GM12878 (cell line): ENCODE measurements at regions not wholly inside any gene's neighbourhood (a gene's known extent, or its start where the extent isn't known, plus 50 kb on each side); places are given as distances from the start of the nearest gene placed in this dataset.

Experiments
- ATAC-seq: fragments of 200-7000 bp; cut with Tn5 transposase; 3 replicates; pipeline ENCODE4 v1.9.1; 2020; ENCODE audit warnings: mild to moderate bottlenecking, moderate library complexity
- BruUV-seq: library from RNA; stranded (reverse); fragments of 400-500 nt; replicated peaks from 2 replicates; lab custom pipeline; 2021; lab: Mats Ljungman, UMichigan
- CTCF ChIA-PET: fragments of 300-600 bp; sonication (Branson Sonifier 250); formaldehyde crosslinking; extraction: SDS; loops from one replicate; lab custom pipeline; 2021; ENCODE audit warnings: inconsistent platforms; lab: Yijun Ruan, JAX
- POLR2A ChIA-PET: fragments of 350-600 bp; formaldehyde crosslinking; extraction: SDS; loops from one replicate; lab custom pipeline; 2021; ENCODE audit warnings: inconsistent platforms; lab: Charles Lee
- RAD21 ChIA-PET: fragments of 300-600 bp; sonication (Branson Sonifier 250); formaldehyde crosslinking; loops from one replicate; lab custom pipeline; 2023; ENCODE audit warnings: antibody characterized with exemption; ENCODE audit not compliant: unreplicated experiment; lab: Charles Lee
- SMC1A ChIA-PET: fragments of 300-600 bp; sonication (Branson Sonifier 250); formaldehyde crosslinking; loops from one replicate; lab custom pipeline; 2023; ENCODE audit not compliant: unreplicated experiment, uncharacterized antibody; lab: Charles Lee
- DNase-seq: peaks from one replicate; pipeline ENCODE4 v3.0.0-alpha.2; 2011; ENCODE audit warnings: low read depth, low spot score
- FAIRE-seq: peaks from 3 replicates; lab custom pipeline; 2011; peaks lifted over from hg19 to GRCh38; lab: Jason Lieb, UNC
- H2AFZ ChIP-seq: 2 replicates; pipeline ENCODE4 v1.6.0; 2011; ENCODE audit warnings: low read depth, low read length, control low read depth; ENCODE audit not compliant: control insufficient read depth
- H3K27ac ChIP-seq: 2 replicates; pipeline ENCODE4 v1.5.1; 2011; ENCODE audit warnings: control low read depth; ENCODE audit not compliant: control insufficient read depth, insufficient read depth
- H3K27me3 ChIP-seq, 2 experiments: replicated peaks in 1 of 2; 2 replicates each; pipeline versions ENCODE4 v1.6.0 to v1.6.1; 2011; ENCODE audit warnings: low read length in 1 of 2; ENCODE audit not compliant: control insufficient read depth in 2 of 2, insufficient read depth in 2 of 2
- H3K36me3 ChIP-seq, 2 experiments: 2 replicates each; pipeline ENCODE4 v1.5.1; 2011; ENCODE audit warnings: low read length in 1 of 2; ENCODE audit not compliant: control insufficient read depth in 2 of 2, insufficient read depth in 2 of 2
- H3K4me1 ChIP-seq: 2 replicates; pipeline ENCODE4 v1.6.1; 2011; ENCODE audit warnings: mild to moderate bottlenecking, low read length, moderate library complexity, mixed read lengths; ENCODE audit not compliant: control insufficient read depth, insufficient read depth
- H3K4me2 ChIP-seq: 2 replicates; pipeline ENCODE4 v1.6.0; 2011; ENCODE audit warnings: control low read depth; ENCODE audit not compliant: control insufficient read depth, insufficient read depth
- H3K4me3 ChIP-seq: fragments of 200-600 bp; sonication (generic); 2 replicates; pipeline ENCODE4 v1.5.1; 2016
- H3K79me2 ChIP-seq: 2 replicates; pipeline ENCODE4 v1.6.0; 2011; ENCODE audit warnings: low read length; ENCODE audit not compliant: control insufficient read depth, insufficient read depth
- H3K9ac ChIP-seq: 2 replicates; pipeline ENCODE4 v1.8.0; 2011; ENCODE audit warnings: low read length, control low read depth, mixed read lengths; ENCODE audit not compliant: control insufficient read depth, insufficient read depth
- H3K9me3 ChIP-seq: replicated peaks from 3 replicates; pipeline ENCODE4 v1.5.1; 2011; ENCODE audit warnings: mild to moderate bottlenecking, low read length; ENCODE audit not compliant: control insufficient read depth, insufficient read depth
- H4K20me1 ChIP-seq: 2 replicates; pipeline ENCODE4 v1.6.0; 2011; ENCODE audit not compliant: control insufficient read depth, insufficient read depth
- CBX3 ChIP-seq: fragments of 200-600 bp; sonication (generic); IDR thresholded peaks from 2 replicates; pipeline ENCODE4 v1.6.1; 2016; ENCODE audit warnings: low read depth, borderline replicate concordance
- CHD4 ChIP-seq: fragments of 200-600 bp; sonication (generic); IDR thresholded peaks from 2 replicates; pipeline ENCODE4 v1.6.1; 2016; ENCODE audit warnings: mild to moderate bottlenecking
- CREB1 ChIP-seq: IDR thresholded peaks from 2 replicates; pipeline ENCODE4 v1.6.1; 2012; ENCODE audit warnings: low read depth, mild to moderate bottlenecking, inconsistent platforms
- CREM ChIP-seq: IDR thresholded peaks from 2 replicates; pipeline ENCODE4 v1.6.1; 2014; ENCODE audit warnings: antibody characterized with exemption, low read depth
- MTA2 ChIP-seq: fragments of 450-650 bp; IDR thresholded peaks from 2 replicates; pipeline ENCODE4 v1.6.1; 2016; ENCODE audit warnings: low read depth, mild to moderate bottlenecking, moderate library complexity
- NBN ChIP-seq: fragments of 450-650 bp; IDR thresholded peaks from 2 replicates; pipeline ENCODE4 v1.6.1; 2016
- NFXL1 ChIP-seq: fragments of 450-650 bp; IDR thresholded peaks from 2 replicates; pipeline ENCODE4 v1.6.1; 2017; ENCODE audit warnings: antibody characterized with exemption, mild to moderate bottlenecking, borderline replicate concordance
- NFYA ChIP-seq: IDR thresholded peaks from 2 replicates; pipeline ENCODE4 v1.6.1; 2011; ENCODE audit warnings: low read depth, mild to moderate bottlenecking, low read length, improper control_type of control experiment, borderline replicate concordance
- PBX3 ChIP-seq: IDR thresholded peaks from 2 replicates; pipeline ENCODE4 v1.6.1; 2011; ENCODE audit warnings: mild to moderate bottlenecking, low read depth, low read length, moderate library complexity; ENCODE audit not compliant: insufficient replicate concordance
- PKNOX1 ChIP-seq: fragments of 450-650 bp; IDR thresholded peaks from 2 replicates; pipeline ENCODE4 v1.6.1; 2016; ENCODE audit warnings: mild to moderate bottlenecking
- SMARCA5 ChIP-seq: fragments of 450-650 bp; IDR thresholded peaks from 2 replicates; pipeline ENCODE4 v1.6.1; 2017; ENCODE audit warnings: mild to moderate bottlenecking
- TCF12 ChIP-seq: IDR thresholded peaks from 2 replicates; pipeline ENCODE4 v1.6.1; 2011; ENCODE audit warnings: low read depth, mild to moderate bottlenecking, low read length
- TCF7 ChIP-seq: IDR thresholded peaks from 2 replicates; pipeline ENCODE4 v1.6.1; 2014; ENCODE audit warnings: antibody characterized with exemption, borderline replicate concordance
- ZNF384 ChIP-seq: IDR thresholded peaks from 2 replicates; pipeline ENCODE4 v1.6.1; 2012; ENCODE audit warnings: low read depth, mild to moderate bottlenecking, low read length, improper control_type of control experiment, borderline replicate concordance
- WGBS: methylation state at CpG from one replicate; pipeline ENCODE4 v1.1.6; 2016; ENCODE audit warnings: low lambda C conversion rate; ENCODE audit not compliant: insufficient replicate concordance, insufficient coverage; ENCODE audit errors: missing lambda C conversion rate; 5-methylcytosine and 5-hydroxymethylcytosine counted together
- in situ Hi-C: fragments of 300-500 bp; cut with MboI; formaldehyde crosslinking; loops from 9 replicates; pipeline ENCODE4 v1.14.3; 2018; ENCODE audit warnings: mixed read lengths
- intact Hi-C: fragments of 100-400 bp; cut with micrococcal nuclease; formaldehyde crosslinking; loops from one replicate; pipeline ENCODE4 v1.14.2; 2022; ENCODE audit not compliant: unreplicated experiment

- RAD21 ChIA-PET, result no interaction called here
- BruUV-seq, result no TSS peak
- ATAC-seq (no peak), FAIRE-seq (no peak), DNase-seq (no peak)
- Histone ChIP-seq H3K27ac (no peak overlapping the region), H2AFZ (no peak overlapping the region), H3K4me2 (no peak overlapping the region), H3K4me3 (no peak overlapping the region), H4K20me1 (no peaks in the 10 kb centered on the region), H3K79me2 (no peaks in the 10 kb centered on the region), H3K9ac (no peak overlapping the region), H3K9me3 (no peaks in the 10 kb centered on the region; the same call in 1 of the 3 replicates), H3K36me3 (no peaks in the 10 kb centered on the region), H3K4me1 (no peaks in the 10 kb centered on the region), H3K27me3 (no peaks in the 10 kb centered on the region; a peak in 1 of 4 replicates)
- SMC1A ChIA-PET, result no interaction called here
- no peak for TF ChIP-seq NBN
- no peak for TF ChIP-seq CBX3
- no peak for TF ChIP-seq PBX3
- TF ChIP-seq PKNOX1, result no peak
- TF ChIP-seq CREB1, result no peak
- no peak for TF ChIP-seq SMARCA5
- TF ChIP-seq MTA2, result no peak
- TF ChIP-seq NFYA, result no peak
- TF ChIP-seq NFXL1, result no peak
- no peak for TF ChIP-seq TCF7
- TF ChIP-seq CHD4, result no peak
- no peak for TF ChIP-seq TCF12
- TF ChIP-seq ZNF384, result no peak
- TF ChIP-seq CREM, result no peak
- in situ Hi-C loops, result no loop called here
- WGBS, result 59% methylated on average over 4 of the region's 4 CpGs
- POLR2A ChIA-PET, result no interaction called here
- CTCF ChIA-PET, result interaction anchor here (1.0 kb wide), 1 partner anchor 10 kb away, joined by 4 read pairs; no protein-coding TSS in a partner anchor
- intact Hi-C loops, result no loop called here
These were observed 136.3 kb downstream of the BCOR start for GRCh38 chrX:39961441-39961840.
